PC-3 (cell line): ENCODE measurements at regions not wholly inside any gene's neighbourhood (a gene's known extent, or its start where the extent isn't known, plus 50 kb on each side); places are given as distances from the start of the nearest gene placed in this dataset.

Source experiments
- CTCF ChIP-seq: fragments of 300-600 bp; sonication (generic); conservative IDR thresholded peaks from 2 replicates; pipeline ENCODE4 v1.5.1; 2017; ENCODE audit warnings: antibody characterized with exemption, low read depth, mild to moderate bottlenecking, low read length
- EZH2phosphoT487 ChIP-seq: fragments of 300-600 bp; sonication (generic); IDR thresholded peaks from 2 replicates; pipeline ENCODE4 v1.6.1; 2018; ENCODE audit warnings: mild to moderate bottlenecking, antibody characterized with exemption, low read length, borderline replicate concordance

DNA sequence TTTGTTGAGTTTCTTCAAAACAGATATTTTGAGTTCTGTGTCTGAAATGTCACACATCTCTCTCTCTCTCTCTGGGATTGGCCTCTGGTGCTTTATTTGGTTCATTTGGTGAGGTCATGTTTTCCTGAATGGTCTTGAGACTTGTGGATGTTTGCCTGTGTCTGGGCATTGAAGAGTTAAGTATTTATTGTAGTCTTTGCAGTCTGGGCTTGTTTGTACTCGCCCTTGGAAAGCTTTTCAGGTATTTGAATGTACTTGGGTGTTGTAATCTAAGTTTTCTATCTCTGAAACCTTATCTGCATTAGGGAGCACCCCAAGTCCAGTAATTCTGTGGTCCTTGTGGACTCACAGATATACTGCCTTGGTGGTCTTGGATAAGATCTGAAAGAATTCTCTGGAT is 106.7 kb upstream of the PRSS58 start:
- TF ChIP-seq EZH2phosphoT487 = no peak
- no peak for TF ChIP-seq CTCF
